ENCODE measurements at regions not wholly inside any gene's neighbourhood (a gene's known extent, or its start where the extent isn't known, plus 50 kb on each side); places are given as distances from the start of the nearest gene placed in this dataset.
A peak's percentile ranks its signal among the peaks of the same experiment; 100 is the strongest.

- no peak for TF ChIP-seq KDM5A (IDR thresholded peaks at IDR 0.05)
- TF ChIP-seq EHF (CRISPR knock-in tag; IDR thresholded peaks at IDR 0.05) = no peak
- TF ChIP-seq KDM1A (IDR thresholded peaks at IDR 0.05; ENCODE audit: low read depth) = no peak
- no peak for TF ChIP-seq ESRRA (IDR thresholded peaks at IDR 0.05; ENCODE audit: borderline replicate concordance, low read length)
- TF ChIP-seq EHMT2 (IDR thresholded peaks at IDR 0.05; ENCODE audit: low read depth) = no peak
- TF ChIP-seq CHD4 (IDR thresholded peaks at IDR 0.05; ENCODE audit: borderline replicate concordance) = no peak
Measured at GRCh38 chr12:123096741-123097140, 54.1 kb downstream of the PITPNM2 start (continued).

GRCh38 chr12:123096182-123096581 lies 54.7 kb downstream of the PITPNM2 start:
- no peak for DNase-seq (ENCODE audit: low read depth in 1 of 2, low spot score in 1 of 2)
- FAIRE-seq = no peak
- Histone ChIP-seq H3K4me2 (peak overlapping the region; percentile 91; the same call in 1 of the 3 replicates), H3K4me1 (peaks cover 51% of the 10 kb centered on the region), H3K9me3 (peaks cover 3% of the 10 kb centered on the region; the same call in 1 of the 3 replicates), H3K4me3 (no peak overlapping the region), H3K27ac (peak overlapping the region; percentile 76 to 89; a peak in 5 of 6 replicates)
- no peak for ATAC-seq
- ChIA-PET POLR2A (no interaction called here), CTCF (interaction anchor here (1.0 to 2.5 kb wide), 3 partner anchors 11 to 54 kb away, joined by 3 to 9 read pairs (median 3); no protein-coding TSS in a partner anchor)
- no peak for TF ChIP-seq SREBF2 (IDR thresholded peaks at IDR 0.05)
- TF ChIP-seq CEBPB (IDR thresholded peaks at IDR 0.05) = 0 out of 4 replicates have a peak, but pooled peaks of 1 of the 2 experiments have one; percentile 26
- 93% methylated on average over 8 of the region's 8 CpGs for WGBS (ENCODE audit: missing lambda C conversion rate)

GRCh38 chr12:123095078-123095881 lies 55.6 kb downstream of the PITPNM2 start:
- DNase-seq (ENCODE audit: low read depth in 1 of 2, low spot score in 1 of 2) (no peak), ATAC-seq (peak in 1 of 2 experiments; percentile 39; a peak in 4 of 6 replicates), FAIRE-seq (no peak)
- CTCF ChIA-PET = interaction anchor here (1.1 to 2.5 kb wide), 4 partner anchors 12 to 57 kb away, joined by 3 to 9 read pairs (median 4); no protein-coding TSS in a partner anchor
- Histone ChIP-seq H3K4me3 (no peak overlapping the region), H3K27ac (peak overlapping the region; percentile 76 to 89), H3K4me1 (peaks cover 57% of the 10 kb centered on the region), H3K9me3 (peaks cover 12% of the 10 kb centered on the region), H3K4me2 (peak overlapping the region; percentile 91)
- POLR2A ChIA-PET = interaction anchor here (1.6 kb wide), 1 partner anchor 138 kb away, joined by 3 read pairs; the partner anchor contains the start of genes MPHOSPH9 and MTRFR
- TF ChIP-seq GATA3 (IDR thresholded peaks at IDR 0.05; ENCODE audit: borderline replicate concordance) = no peak
- no peak for TF ChIP-seq TP53 (CRISPR knock-in tag; IDR thresholded peaks at IDR 0.05)
- TF ChIP-seq FOSL2 (IDR thresholded peaks at IDR 0.05) = no peak
- no peak for TF ChIP-seq FOSL2 (CRISPR knock-in tag; IDR thresholded peaks at IDR 0.05)
- TF ChIP-seq CHD2 (IDR thresholded peaks at IDR 0.05; ENCODE audit: low read length, partially characterized antibody) = no peak
- 0 out of 5 replicates have a peak, but pooled peaks of 1 of the 2 experiments have one; percentile 15 for TF ChIP-seq JUN (IDR thresholded peaks at IDR 0.05)
- TF ChIP-seq SMC3 (IDR thresholded peaks at IDR 0.05) = no peak
- WGBS (ENCODE audit: missing lambda C conversion rate) = 83% methylated on average over 25 of the region's 25 CpGs

- FAIRE-seq (no peak), DNase-seq (ENCODE audit: low read depth in 1 of 2, low spot score in 1 of 2) (peak; percentile 76 to 82), ATAC-seq (peak; percentile 65 to 78)
- Histone ChIP-seq H3K9me3 (peaks cover 14% of the 10 kb centered on the region), H3K4me2 (peak overlapping the region; percentile 91), H3K27ac (peak overlapping the region; percentile 76 to 89), H3K4me3 (no peak overlapping the region), H3K4me1 (peaks cover 65% of the 10 kb centered on the region)
- 33% methylated on average over 18 of the region's 18 CpGs for WGBS (ENCODE audit: missing lambda C conversion rate)
- TF ChIP-seq JUN (IDR thresholded peaks at IDR 0.05) (peak in 1 of 2 experiments; percentile 65; a peak in 2 of 5 replicates), CHD4 (IDR thresholded peaks at IDR 0.05; ENCODE audit: borderline replicate concordance) (no peak), CEBPB (IDR thresholded peaks at IDR 0.05) (peak in 1 of 2 experiments; percentile 51; a peak in 1 of 4 replicates), JUNB (IDR thresholded peaks at IDR 0.05) (peak; percentile 72), REST (IDR thresholded peaks at IDR 0.05) (no peak), POLR2A (IDR thresholded peaks at IDR 0.05; ENCODE audit: low read length) (no peak), GATA3 (IDR thresholded peaks at IDR 0.05; ENCODE audit: borderline replicate concordance) (peak; percentile 73; the same call in 1 of the 2 replicates), E2F6 (IDR thresholded peaks at IDR 0.05; ENCODE audit: borderline replicate concordance, low read depth) (peak; percentile 56; the same call in 1 of the 2 replicates), PBX3 (IDR thresholded peaks at IDR 0.05) (no peak), NPAS2 (CRISPR knock-in tag; IDR thresholded peaks at IDR 0.05; ENCODE audit: borderline replicate concordance) (no peak), MAX (IDR thresholded peaks at IDR 0.05) (peak; percentile 89), FOSL2 (IDR thresholded peaks at IDR 0.05) (peak; percentile 69; the same call in 1 of the 2 replicates), FOSL2 (CRISPR knock-in tag; IDR thresholded peaks at IDR 0.05) (peak; percentile 64), RAD21 (conservative IDR thresholded peaks at IDR 0.05 in 1 of 2, IDR thresholded peaks at IDR 0.05 in 1 of 2) (peak in 1 of 2 experiments; percentile 1; a peak in 2 of 5 replicates)
- CTCF ChIA-PET = interaction anchor here (1.1 to 2.5 kb wide), 5 partner anchors 18 to 58 kb away, joined by 4 to 9 read pairs (median 5); no protein-coding TSS in a partner anchor
- POLR2A ChIA-PET = interaction anchor here (1.6 kb wide), 1 partner anchor 138 kb away, joined by 3 read pairs; the partner anchor contains the start of genes MPHOSPH9 and MTRFR
Measured at GRCh38 chr12:123094349-123095077, 56.4 kb downstream of the PITPNM2 start.

Data from A549 (cell line).